HG02610 (cell line): ENCODE measurements at regions not wholly inside any gene's neighbourhood (a gene's known extent, or its start where the extent isn't known, plus 50 kb on each side); places are given as distances from the start of the nearest gene placed in this dataset.

ENCODE experiments used
- ATAC-seq: cut with Tn5 transposase; IDR thresholded peaks from one replicate; pipeline ENCODE4 v1.9.1; 2021; ENCODE audit warnings: mild to moderate bottlenecking, moderate library complexity; ENCODE audit not compliant: unreplicated experiment

GRCh38 chr16:9407206-9407758, 315.8 kb downstream of the HAPSTR1 start:
- no peak for ATAC-seq

GRCh38 chr16:9408297-9408878, 316.9 kb downstream of the HAPSTR1 start:
- ATAC-seq, result no peak

DNA sequence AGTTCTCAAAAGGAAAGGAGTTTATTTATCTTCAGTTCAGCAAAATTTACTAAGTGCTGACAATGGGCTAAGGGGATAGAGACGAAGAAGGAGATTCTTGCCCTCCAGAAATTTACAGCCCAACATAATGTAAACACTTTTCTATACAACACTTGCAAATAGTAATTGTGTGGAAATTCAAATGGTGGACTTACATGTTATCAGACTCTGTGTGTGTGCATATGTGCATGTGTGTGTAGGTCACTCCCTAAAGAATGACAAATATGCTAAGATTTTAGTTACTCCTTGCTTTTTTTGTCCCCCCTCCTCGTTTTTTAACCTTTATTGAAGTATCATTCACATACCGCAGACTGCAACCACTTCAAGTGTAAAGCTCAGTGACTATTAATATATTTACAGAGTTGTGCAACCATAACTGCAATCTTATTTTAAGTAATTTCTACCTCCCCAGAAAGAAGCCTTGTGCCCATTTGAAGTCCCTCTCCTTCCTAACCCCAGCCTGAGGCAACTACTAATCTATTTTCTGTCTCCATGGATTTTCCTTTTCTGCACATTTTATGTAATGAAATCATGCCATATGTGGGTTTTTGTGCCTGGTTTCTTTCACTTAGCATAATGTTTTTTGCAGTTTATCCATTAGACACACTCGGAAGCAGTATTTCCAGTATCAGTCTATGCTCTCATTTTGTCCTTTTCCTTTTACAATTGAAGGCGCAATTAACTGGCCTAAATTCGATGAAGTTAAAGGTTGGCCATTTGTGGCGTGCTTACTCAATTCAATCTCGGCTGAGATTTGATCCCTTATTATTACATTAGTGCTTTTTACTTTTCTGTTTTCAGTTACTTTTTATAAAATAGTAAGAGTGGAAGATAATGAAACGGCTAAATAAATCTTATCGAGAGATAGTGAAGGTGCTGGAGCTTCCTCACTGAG, 318.4 kb downstream of the HAPSTR1 start:
- no peak for ATAC-seq

GRCh38 chr16:9411426-9411825, 320.0 kb downstream of the HAPSTR1 start:
- no peak for ATAC-seq

DNA sequence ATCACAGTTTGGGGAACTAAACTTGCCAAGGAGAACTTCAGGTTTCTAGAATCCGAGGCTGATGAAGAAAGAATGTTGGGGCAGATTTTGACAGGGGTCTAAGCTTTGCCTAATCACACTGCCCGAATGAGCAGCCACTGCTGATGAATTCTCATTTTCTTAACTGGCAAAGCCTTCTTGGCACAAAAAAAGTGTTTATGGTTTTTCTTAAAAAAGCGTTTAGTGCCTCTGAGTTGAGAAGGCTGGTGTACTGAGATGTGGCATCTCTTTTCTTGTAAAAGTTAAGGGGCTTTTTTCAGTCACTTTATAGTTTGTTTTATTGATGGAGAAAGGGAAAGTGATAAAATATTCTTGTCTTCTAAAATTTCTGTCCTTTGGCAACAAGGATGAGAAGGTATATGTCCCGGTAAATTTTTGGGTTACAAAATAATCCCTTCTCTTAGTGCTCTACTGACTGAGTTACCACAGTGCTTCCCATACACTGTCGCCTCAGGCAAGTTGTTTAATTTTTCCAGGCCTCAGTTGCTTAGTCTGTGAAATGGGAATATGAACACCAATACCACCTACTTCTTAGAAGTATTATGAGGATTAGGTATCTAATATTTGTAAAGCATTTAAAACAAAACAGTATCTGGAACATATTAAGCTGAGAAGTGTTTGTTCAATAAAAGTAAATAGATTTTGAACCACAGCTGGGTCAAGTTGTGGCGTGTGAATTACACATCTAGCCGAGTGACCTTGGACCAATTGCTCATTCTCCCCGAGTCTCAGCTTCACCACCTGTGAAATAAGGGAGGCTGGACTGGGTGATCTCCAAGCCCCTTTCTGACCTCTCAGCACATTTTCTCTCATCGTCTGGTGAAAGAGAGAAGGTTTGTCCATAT, 320.8 kb downstream of the HAPSTR1 start:
- no peak for ATAC-seq

- ATAC-seq, result no peak
Measured at GRCh38 chr16:9412915-9413264, 321.4 kb downstream of the HAPSTR1 start.

DNA sequence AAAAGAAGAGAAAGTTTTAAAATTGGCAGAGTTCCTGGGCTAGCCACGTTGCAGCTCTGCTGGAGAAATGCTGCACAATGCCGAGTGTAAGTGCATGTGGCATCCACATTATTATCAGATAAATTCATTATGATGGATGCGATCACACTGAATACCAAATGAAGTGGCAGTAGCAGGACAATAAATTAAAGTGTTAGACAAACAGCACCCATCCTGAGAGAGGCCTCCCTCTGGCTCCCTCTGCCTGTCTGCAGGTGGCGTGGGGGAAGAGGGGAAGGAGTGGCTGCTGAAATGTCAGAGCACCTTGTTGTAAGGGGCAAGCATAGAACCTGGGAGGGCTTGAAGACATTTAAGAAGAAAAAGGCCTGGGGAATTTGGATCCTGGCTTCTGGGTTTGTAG, 324.1 kb downstream of the HAPSTR1 start:
- ATAC-seq, result no peak

- ATAC-seq, result no peak
Measured at GRCh38 chr16:9417898-9418297, 326.5 kb downstream of the HAPSTR1 start.

DNA sequence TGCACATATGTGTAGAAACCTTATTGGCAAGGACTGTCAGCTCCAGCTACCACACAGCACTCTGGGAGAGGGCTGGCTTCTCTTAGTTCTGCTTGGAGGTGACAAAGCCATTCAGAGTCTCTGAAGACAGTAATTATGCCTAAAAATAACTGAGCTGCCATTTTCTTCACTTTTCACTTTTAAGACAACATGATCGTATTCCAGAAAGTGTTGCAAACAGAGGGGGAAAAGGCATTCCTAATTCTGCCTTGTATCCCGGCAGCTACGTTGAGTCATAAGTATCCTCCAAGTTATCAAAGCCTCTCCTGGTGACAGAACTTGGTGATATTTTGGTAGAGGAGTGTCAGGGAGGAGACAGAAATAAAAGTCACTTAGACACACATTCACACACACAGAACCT, 327.7 kb downstream of the HAPSTR1 start:
- ATAC-seq, result no peak

DNA sequence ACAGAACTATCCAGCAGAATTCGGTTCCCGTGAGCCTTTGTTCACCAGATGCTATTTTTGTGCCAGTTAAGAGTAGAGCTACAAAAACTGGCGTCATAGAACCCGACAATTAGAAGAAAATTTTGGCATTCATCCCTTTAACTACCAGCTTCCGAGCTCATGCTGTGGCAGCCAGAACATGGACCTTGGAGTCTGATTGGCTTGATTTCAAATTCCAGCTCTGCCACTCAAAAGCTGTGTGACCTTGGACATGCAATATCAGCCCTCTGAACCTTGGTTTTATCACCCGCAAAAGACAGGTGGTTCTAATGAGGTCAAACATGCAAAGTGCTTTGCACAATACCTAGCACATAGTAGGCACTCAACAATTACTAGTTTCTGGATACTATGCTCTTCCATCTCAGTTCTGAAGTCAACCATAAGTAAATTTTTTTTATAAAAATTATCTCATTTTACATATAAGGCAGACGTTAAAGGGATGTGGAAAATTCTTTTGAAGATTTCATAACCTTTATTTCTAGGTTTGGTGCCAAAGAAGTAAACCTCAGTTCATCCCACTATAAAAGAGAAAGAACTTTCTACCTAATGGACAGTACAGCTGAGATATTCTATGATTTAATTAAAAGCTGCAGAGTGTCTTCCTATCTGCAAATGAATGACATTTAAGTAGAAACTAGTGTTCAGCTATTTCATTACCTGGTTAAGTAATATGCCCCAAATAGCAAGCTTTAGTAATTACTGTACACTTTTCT, 331.5 kb downstream of the HAPSTR1 start:
- ATAC-seq, result no peak

- ATAC-seq, result no peak
Measured at GRCh38 chr16:9425236-9425635, 333.8 kb downstream of the HAPSTR1 start.

GRCh38 chr16:9428355-9429005, 337.0 kb downstream of the HAPSTR1 start:
- ATAC-seq, result no peak

GRCh38 chr16:9429646-9430330, 338.3 kb downstream of the HAPSTR1 start:
- ATAC-seq, result no peak

- no peak for ATAC-seq
Measured at GRCh38 chr16:9434659-9435058, 343.2 kb downstream of the HAPSTR1 start.

- no peak for ATAC-seq
Measured at GRCh38 chr16:9436175-9436574, 344.7 kb downstream of the HAPSTR1 start.

DNA sequence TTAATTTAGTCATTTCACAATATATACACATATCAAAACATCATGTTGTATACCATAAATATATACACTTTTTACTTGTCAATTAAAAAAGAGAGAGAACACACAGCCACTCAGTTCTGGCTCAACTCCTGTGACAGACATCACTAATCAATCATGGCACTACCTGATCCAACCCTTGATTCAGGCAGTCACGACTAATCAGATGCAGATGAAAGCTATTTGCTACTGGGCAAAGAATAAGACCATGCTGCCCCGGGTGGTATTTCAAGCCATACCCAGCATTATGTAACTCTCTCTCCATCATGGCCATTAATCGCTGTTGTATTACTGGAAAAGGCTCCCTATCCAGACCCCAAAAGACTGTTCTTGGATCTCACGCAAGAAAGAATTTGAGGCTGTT, 345.7 kb downstream of the HAPSTR1 start:
- no peak for ATAC-seq

- no peak for ATAC-seq
Measured at GRCh38 chr16:9438991-9439390, 347.5 kb downstream of the HAPSTR1 start.

DNA sequence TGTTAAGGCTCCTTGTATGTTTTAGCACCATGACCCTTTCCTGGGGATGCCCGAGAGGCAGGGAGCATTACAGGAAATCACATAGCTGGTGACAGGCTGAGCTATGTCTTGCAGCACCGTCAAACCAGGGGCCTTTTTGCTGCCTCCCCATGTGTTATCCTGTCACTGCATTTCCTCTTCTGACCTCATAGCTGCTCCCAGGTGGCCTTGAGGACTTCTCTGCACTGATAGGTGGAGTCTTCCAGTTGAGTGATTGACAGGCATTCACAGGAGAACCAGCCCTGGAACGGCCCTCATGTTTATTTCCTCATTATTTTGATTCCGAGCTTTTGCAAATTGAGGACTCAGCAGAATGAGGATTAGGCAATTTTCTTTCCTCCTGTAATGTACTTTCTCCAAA, 349.6 kb downstream of the HAPSTR1 start:
- no peak for ATAC-seq

GRCh38 chr16:9443864-9444263, 352.4 kb downstream of the HAPSTR1 start:
- ATAC-seq, result no peak
